CD14-positive monocyte (primary cell): ENCODE measurements at regions not wholly inside any gene's neighbourhood (a gene's known extent, or its start where the extent isn't known, plus 50 kb on each side); places are given as distances from the start of the nearest gene placed in this dataset.

Experiments used
- DNase-seq, 3 donors: peaks; one replicate each; pipeline ENCODE4 v3.0.0-alpha.2; 2011 to 2022
- H2AFZ ChIP-seq: 2 replicates; pipeline ENCODE4 v1.6.0; 2012; ENCODE audit warnings: mild to moderate bottlenecking, low read depth, low read length, inconsistent platforms; ENCODE audit not compliant: insufficient read depth, poor library complexity, severe bottlenecking
- H3K27ac ChIP-seq, 2 donors: 1 replicate in 1 of 2; 2 replicates in 1 of 2; pipeline ENCODE4 v1.5.1; 2012 to 2013; ENCODE audit warnings: low read length in 2 of 2, control low read depth in 1 of 2, inconsistent platforms in 1 of 2, low read depth in 1 of 2, mild to moderate bottlenecking in 1 of 2
- H3K27me3 ChIP-seq, 2 donors: one replicate each; pipeline versions ENCODE4 v1.6.0 to v1.6.1; 2011 to 2013; ENCODE audit warnings: low read length in 2 of 2; ENCODE audit not compliant: control insufficient read depth in 2 of 2, insufficient read depth in 2 of 2
- H3K36me3 ChIP-seq, 2 donors: replicated peaks in 1 of 2; 1 replicate in 1 of 2; 2 replicates in 1 of 2; pipeline versions ENCODE4 v1.5.1 to v1.6.1; 2012 to 2013; ENCODE audit warnings: low read length in 2 of 2, control low read depth in 1 of 2, inconsistent platforms in 1 of 2, mild to moderate bottlenecking in 1 of 2; ENCODE audit not compliant: insufficient read depth in 2 of 2, control insufficient read depth in 1 of 2
- H3K4me1 ChIP-seq, 2 donors: 1 replicate in 1 of 2; 2 replicates in 1 of 2; pipeline versions ENCODE4 v1.5.1 to v1.6.1; 2012 to 2013; ENCODE audit warnings: low read length in 2 of 2, control low read depth in 1 of 2, inconsistent platforms in 1 of 2, mild to moderate bottlenecking in 1 of 2, moderate library complexity in 1 of 2; ENCODE audit not compliant: insufficient read depth in 2 of 2, control insufficient read depth in 1 of 2
- H3K4me2 ChIP-seq: replicated peaks from 2 replicates; pipeline ENCODE3; 2012; ENCODE audit warnings: low read length, moderate library complexity, mild to moderate bottlenecking; ENCODE audit not compliant: poor library complexity, severe bottlenecking; ENCODE audit errors: extremely low read depth
- H3K4me3 ChIP-seq, 3 experiments: fragments of 200-600 bp in 1 of 3; sonication (generic) in 1 of 3; replicated peaks in 1 of 3; 1 replicate in 2 of 3; 2 replicates in 1 of 3; pipeline ENCODE4 v1.5.1; 2011 to 2013; ENCODE audit warnings: low read length in 3 of 3, mild to moderate bottlenecking in 3 of 3, control low read depth in 2 of 3, low read depth in 2 of 3, inconsistent platforms in 1 of 3, moderate library complexity in 1 of 3
- H3K79me2 ChIP-seq: 2 replicates; pipeline ENCODE4 v1.6.0; 2012; ENCODE audit warnings: mild to moderate bottlenecking, control low read depth, inconsistent platforms, low read length, moderate library complexity; ENCODE audit not compliant: insufficient read depth
- H3K9ac ChIP-seq: 2 replicates; pipeline ENCODE4 v1.6.0; 2017; ENCODE audit warnings: low read length, mild to moderate bottlenecking; ENCODE audit not compliant: insufficient read depth, poor library complexity, severe bottlenecking
- H3K9me3 ChIP-seq, 2 donors: replicated peaks in 1 of 2; 1 replicate in 1 of 2; 2 replicates in 1 of 2; pipeline versions ENCODE4 v1.5.1 to v1.6.1; 2012 to 2013; ENCODE audit warnings: low read length in 2 of 2, control low read depth in 1 of 2; ENCODE audit not compliant: control insufficient read depth in 1 of 2, insufficient read depth in 1 of 2
- H4K20me1 ChIP-seq: 2 replicates; pipeline ENCODE4 v1.6.0; 2012; ENCODE audit warnings: mild to moderate bottlenecking, low read length, control low read depth, moderate library complexity; ENCODE audit not compliant: insufficient read depth
- H3K27ac Mint-ChIP-seq, 7 donors: one replicate each; pipeline ENCODE4 v1.8.0; 2020; ENCODE audit warnings: mild to moderate bottlenecking in 7 of 7, mixed read lengths in 7 of 7, moderate library complexity in 6 of 7, inconsistent platforms in 2 of 7
- H3K27me3 Mint-ChIP-seq, 3 donors: one replicate each; pipeline ENCODE4 v1.8.0; 2021 to 2022; ENCODE audit warnings: low read depth in 3 of 3, mild to moderate bottlenecking in 3 of 3, mixed read lengths in 3 of 3, moderate library complexity in 3 of 3, inconsistent platforms in 1 of 3
- H3K36me3 Mint-ChIP-seq, 2 donors: one replicate each; pipeline ENCODE4 v1.8.0; 2020; ENCODE audit warnings: mixed read lengths in 2 of 2, inconsistent platforms in 1 of 2, mild to moderate bottlenecking in 1 of 2
- H3K4me1 Mint-ChIP-seq: one replicate; pipeline ENCODE4 v1.8.0; 2020; ENCODE audit warnings: mild to moderate bottlenecking, mixed read lengths
- H3K4me3 Mint-ChIP-seq, 2 donors: one replicate each; pipeline ENCODE4 v1.8.0; 2020; ENCODE audit warnings: mild to moderate bottlenecking in 2 of 2, mixed read lengths in 2 of 2, moderate library complexity in 1 of 2
- H3K9me3 Mint-ChIP-seq, 7 donors: one replicate each; pipeline ENCODE4 v1.8.0; 2020 to 2022; ENCODE audit warnings: mixed read lengths in 7 of 7, mild to moderate bottlenecking in 6 of 7, moderate library complexity in 6 of 7, inconsistent platforms in 2 of 7
- WGBS: methylation state at CpG from one replicate; pipeline ENCODE4 v1.1.5; 2013; ENCODE audit warnings: missing lambda C conversion rate; ENCODE audit not compliant: insufficient coverage; 5-methylcytosine and 5-hydroxymethylcytosine counted together
- intact Hi-C, 2 donors: fragments of 100-400 bp; cut with micrococcal nuclease; formaldehyde crosslinking; loops; one replicate each; pipeline versions ENCODE4 v1.15.0 to v1.15.1; 2023
- TF ChIP-seq, protein P1 (sequence below): fragments of 200-600 bp; IDR thresholded peaks from one replicate; pipeline ENCODE4 v1.8.0; 2022; ENCODE audit warnings: antibody characterized with exemption, mild to moderate bottlenecking

DNA sequence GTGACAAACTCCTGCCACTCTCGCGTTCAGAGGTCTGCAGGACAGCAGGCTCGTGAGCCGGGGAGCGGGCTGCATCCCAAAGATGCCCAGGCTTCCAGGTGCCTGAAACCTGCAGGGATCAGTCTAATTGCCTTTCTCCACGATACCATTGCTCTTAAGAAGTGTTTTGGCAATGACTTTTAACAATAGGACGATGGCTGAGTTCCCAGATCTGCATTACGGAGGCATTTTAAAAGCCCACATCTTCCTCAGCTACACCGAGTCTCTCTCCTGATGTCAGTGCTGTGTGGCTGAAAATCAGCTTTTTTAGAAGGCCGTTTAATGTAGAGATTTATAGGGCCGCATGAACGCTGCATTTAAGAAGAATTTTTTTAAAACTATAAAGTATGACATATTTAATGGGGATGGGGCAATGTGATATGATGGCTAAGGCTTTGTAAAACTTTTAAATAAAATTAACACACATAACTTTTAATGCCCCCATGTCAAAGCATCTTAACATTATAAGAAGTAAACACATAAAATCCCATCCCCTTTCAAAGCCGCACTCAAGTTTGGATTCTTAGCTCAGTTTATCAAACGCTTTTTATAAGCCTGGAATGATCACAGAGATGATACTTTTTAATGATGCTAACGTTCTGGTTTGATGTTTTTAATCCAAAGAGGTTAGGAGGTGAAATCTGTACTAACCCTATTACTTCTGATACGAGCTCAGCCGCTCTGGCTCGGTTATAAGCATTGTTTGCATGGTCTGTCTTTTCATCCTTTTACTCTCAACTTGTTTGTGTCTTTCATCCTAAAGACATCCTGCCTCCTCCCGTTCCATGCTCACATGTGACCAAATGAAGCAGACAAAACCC is 386.0 kb downstream of the SMOC2 start:
- H3K27me3 Mint-ChIP-seq: peaks cover 0 to 1% (median 0%) of the 10 kb centered on the region in 3 donors
- H3K27ac Mint-ChIP-seq: no peak overlapping the region
- Histone ChIP-seq H3K9ac (no peak overlapping the region), H4K20me1 (no peaks in the 10 kb centered on the region), H3K9me3 (peaks cover 16 to 36% of the 10 kb centered on the region in 2 donors), H3K27ac (no peak overlapping the region), H3K4me1 (no peaks in the 10 kb centered on the region), H3K4me2 (no peak overlapping the region), H3K4me3 (no peak overlapping the region), H2AFZ (no peak overlapping the region), H3K36me3 (no peaks in the 10 kb centered on the region), H3K27me3 (no peaks in the 10 kb centered on the region), H3K79me2 (no peaks in the 10 kb centered on the region)
- 79% methylated on average over 7 of the region's 19 CpGs for WGBS
- DNase-seq: no peak
- TF ChIP-seq, protein P1, sequence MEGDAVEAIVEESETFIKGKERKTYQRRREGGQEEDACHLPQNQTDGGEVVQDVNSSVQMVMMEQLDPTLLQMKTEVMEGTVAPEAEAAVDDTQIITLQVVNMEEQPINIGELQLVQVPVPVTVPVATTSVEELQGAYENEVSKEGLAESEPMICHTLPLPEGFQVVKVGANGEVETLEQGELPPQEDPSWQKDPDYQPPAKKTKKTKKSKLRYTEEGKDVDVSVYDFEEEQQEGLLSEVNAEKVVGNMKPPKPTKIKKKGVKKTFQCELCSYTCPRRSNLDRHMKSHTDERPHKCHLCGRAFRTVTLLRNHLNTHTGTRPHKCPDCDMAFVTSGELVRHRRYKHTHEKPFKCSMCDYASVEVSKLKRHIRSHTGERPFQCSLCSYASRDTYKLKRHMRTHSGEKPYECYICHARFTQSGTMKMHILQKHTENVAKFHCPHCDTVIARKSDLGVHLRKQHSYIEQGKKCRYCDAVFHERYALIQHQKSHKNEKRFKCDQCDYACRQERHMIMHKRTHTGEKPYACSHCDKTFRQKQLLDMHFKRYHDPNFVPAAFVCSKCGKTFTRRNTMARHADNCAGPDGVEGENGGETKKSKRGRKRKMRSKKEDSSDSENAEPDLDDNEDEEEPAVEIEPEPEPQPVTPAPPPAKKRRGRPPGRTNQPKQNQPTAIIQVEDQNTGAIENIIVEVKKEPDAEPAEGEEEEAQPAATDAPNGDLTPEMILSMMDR: no peak
- H3K36me3 Mint-ChIP-seq: no peaks in the 10 kb centered on the region
- H3K9me3 Mint-ChIP-seq: peaks cover 6 to 34% (median 13%) of the 10 kb centered on the region in 7 donors
- no peaks in the 10 kb centered on the region for H3K4me1 Mint-ChIP-seq
- no peak overlapping the region for H3K4me3 Mint-ChIP-seq
- intact Hi-C loops: no loop called here

DNA sequence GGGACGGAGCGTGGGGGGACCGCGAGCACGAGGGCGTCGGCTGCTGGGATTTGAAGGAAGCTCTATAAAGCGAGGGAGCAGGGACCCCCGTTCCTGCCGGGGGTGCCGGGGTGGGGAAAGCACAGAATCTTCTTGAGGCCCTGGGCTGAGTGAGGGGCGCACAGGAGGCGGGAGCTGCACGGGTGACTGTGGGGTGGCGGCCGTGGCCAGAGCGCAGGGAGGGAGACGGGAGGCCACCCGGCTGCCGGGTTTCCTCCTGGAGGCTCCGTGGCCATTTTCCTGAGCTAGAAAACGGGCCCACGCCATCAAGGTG is 385.1 kb downstream of the SMOC2 start:
- intact Hi-C loops: no loop called here
- Mint-ChIP-seq H3K27me3 (no peaks in the 10 kb centered on the region), H3K36me3 (no peaks in the 10 kb centered on the region), H3K9me3 (peaks cover 8 to 39% (median 16%) of the 10 kb centered on the region in 7 donors), H3K4me3 (no peak overlapping the region), H3K4me1 (no peaks in the 10 kb centered on the region), H3K27ac (no peak overlapping the region)
- H3K9me3 ChIP-seq: peaks cover 23 to 32% of the 10 kb centered on the region in 2 donors
- no peak overlapping the region for H3K9ac ChIP-seq
- no peak overlapping the region for H3K4me2 ChIP-seq
- no peaks in the 10 kb centered on the region for H4K20me1 ChIP-seq
- H2AFZ ChIP-seq: no peak overlapping the region
- no peaks in the 10 kb centered on the region for H3K27me3 ChIP-seq
- no peaks in the 10 kb centered on the region for H3K79me2 ChIP-seq
- DNase-seq: no peak
- no peaks in the 10 kb centered on the region for H3K36me3 ChIP-seq
- TF ChIP-seq, protein P1: no peak
- H3K27ac ChIP-seq: no peak overlapping the region
- WGBS: 98% methylated on average over 20 of the region's 23 CpGs
- no peaks in the 10 kb centered on the region for H3K4me1 ChIP-seq
- H3K4me3 ChIP-seq: no peak overlapping the region
